ENCODE measurements at regions not wholly inside any gene's neighbourhood (a gene's known extent, or its start where the extent isn't known, plus 50 kb on each side); places are given as distances from the start of the nearest gene placed in this dataset.

- no peak overlapping the region for H3K27ac ChIP-seq (ENCODE audit: control insufficient read depth, insufficient read depth)
- H3K36me3 ChIP-seq (ENCODE audit: control insufficient read depth in 2 of 2, insufficient read depth in 2 of 2, low read length in 1 of 2) = no peaks in the 10 kb centered on the region
- ChIA-PET RAD21 (ENCODE audit: unreplicated experiment) (interaction anchor here (0.8 to 1.0 kb wide), 3 partner anchors 13 to 228 kb away, joined by 3 to 4 read pairs (median 3); no protein-coding TSS in a partner anchor), SMC1A (ENCODE audit: uncharacterized antibody, unreplicated experiment) (interaction anchor here (0.8 to 1.4 kb wide), 4 partner anchors 8 to 29 kb away, joined by 3 to 5 read pairs (median 3); no protein-coding TSS in a partner anchor), POLR2A (no interaction called here), CTCF (interaction anchor here (1.0 kb wide), 1 partner anchor 14 kb away, joined by 6 read pairs; no protein-coding TSS in a partner anchor)
- intact Hi-C loops (cut with micrococcal nuclease; ENCODE audit: unreplicated experiment) = no loop called here
- H3K9ac ChIP-seq (ENCODE audit: control insufficient read depth, insufficient read depth, low read length) = no peak overlapping the region
- WGBS (ENCODE audit: insufficient coverage, insufficient replicate concordance, low lambda C conversion rate, missing lambda C conversion rate) = 22% methylated on average over 6 of the region's 6 CpGs
- H3K9me3 ChIP-seq (replicated peaks; ENCODE audit: control insufficient read depth, insufficient read depth, low read length) = no peaks in the 10 kb centered on the region
- DNase-seq (ENCODE audit: low read depth, low spot score) = no peak
- no peak overlapping the region for H3K4me2 ChIP-seq (ENCODE audit: control insufficient read depth, insufficient read depth)
- no peak overlapping the region for H2AFZ ChIP-seq (ENCODE audit: control insufficient read depth, low read depth, low read length)
- no peak overlapping the region for H3K4me3 ChIP-seq
- no peak for ATAC-seq
- no peak for FAIRE-seq
- BruUV-seq (replicated peaks) = no TSS peak
- TF ChIP-seq ATF2 (IDR thresholded peaks at IDR 0.05; ENCODE audit: low read length) (no peak), CHD4 (IDR thresholded peaks at IDR 0.05) (no peak), IRF3 (IDR thresholded peaks at IDR 0.05) (no peak), IRF4 (IDR thresholded peaks at IDR 0.05; ENCODE audit: low read depth, low read length) (no peak), TCF12 (IDR thresholded peaks at IDR 0.05; ENCODE audit: low read depth, low read length) (no peak), GABPA (IDR thresholded peaks at IDR 0.05; ENCODE audit: low read depth) (no peak), EZH2 (IDR thresholded peaks at IDR 0.05; ENCODE audit: borderline replicate concordance, control insufficient read depth, low read depth, low read length) (no peak), TCF7 (IDR thresholded peaks at IDR 0.05; ENCODE audit: borderline replicate concordance) (no peak), PAX8 (IDR thresholded peaks at IDR 0.05) (no peak), CUX1 (IDR thresholded peaks at IDR 0.05; ENCODE audit: insufficient replicate concordance, low read depth, low read length) (no peak), ESRRA (IDR thresholded peaks at IDR 0.05; ENCODE audit: low read length) (no peak), FOS (IDR thresholded peaks at IDR 0.05; ENCODE audit: borderline replicate concordance, extremely low read depth, insufficient read length) (no peak), JUND (IDR thresholded peaks at IDR 0.05; ENCODE audit: low read depth, low read length) (no peak), RB1 (IDR thresholded peaks at IDR 0.05; ENCODE audit: borderline replicate concordance) (no peak), ZSCAN29 (IDR thresholded peaks at IDR 0.05) (no peak)
- no peaks in the 10 kb centered on the region for H3K27me3 ChIP-seq (replicated peaks in 1 of 2; ENCODE audit: control insufficient read depth in 2 of 2, insufficient read depth in 2 of 2, low read length in 1 of 2)
- in situ Hi-C loops (cut with MboI) = no loop called here
- no peaks in the 10 kb centered on the region for H3K79me2 ChIP-seq (ENCODE audit: control insufficient read depth, insufficient read depth, low read length)
- H4K20me1 ChIP-seq (ENCODE audit: control insufficient read depth, insufficient read depth) = no peaks in the 10 kb centered on the region
- H3K4me1 ChIP-seq (ENCODE audit: control insufficient read depth, insufficient read depth, low read length) = no peaks in the 10 kb centered on the region
Observed at GRCh38 chr7:46386428-46387399, 465.6 kb upstream of the IGFBP3 start.
